ENCODE measurements at regions not wholly inside any gene's neighbourhood (a gene's known extent, or its start where the extent isn't known, plus 50 kb on each side); places are given as distances from the start of the nearest gene placed in this dataset.
A peak's percentile ranks its signal among the peaks of the same experiment; 100 is the strongest.

DNA sequence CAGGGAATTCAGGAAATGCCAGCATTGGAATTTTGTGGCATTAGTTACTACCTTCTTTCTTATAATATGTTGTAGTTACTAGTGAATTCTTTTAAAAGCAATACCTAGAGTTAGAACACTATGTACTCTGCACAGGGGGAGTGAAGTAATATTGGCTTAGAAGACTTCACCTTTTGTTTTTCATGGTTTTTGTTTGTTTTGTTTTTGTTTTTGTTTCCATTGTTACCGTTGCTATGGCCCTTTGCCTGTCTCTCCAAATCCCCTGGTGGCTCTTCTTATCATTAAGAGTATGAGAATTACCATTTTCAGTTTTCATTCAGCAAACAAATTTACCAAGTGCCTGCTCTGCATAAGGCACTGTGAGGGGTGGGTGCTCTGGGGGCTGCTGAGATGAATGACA lies 160.1 kb downstream of the HAUS1 start:
- TF ChIP-seq, protein P1, sequence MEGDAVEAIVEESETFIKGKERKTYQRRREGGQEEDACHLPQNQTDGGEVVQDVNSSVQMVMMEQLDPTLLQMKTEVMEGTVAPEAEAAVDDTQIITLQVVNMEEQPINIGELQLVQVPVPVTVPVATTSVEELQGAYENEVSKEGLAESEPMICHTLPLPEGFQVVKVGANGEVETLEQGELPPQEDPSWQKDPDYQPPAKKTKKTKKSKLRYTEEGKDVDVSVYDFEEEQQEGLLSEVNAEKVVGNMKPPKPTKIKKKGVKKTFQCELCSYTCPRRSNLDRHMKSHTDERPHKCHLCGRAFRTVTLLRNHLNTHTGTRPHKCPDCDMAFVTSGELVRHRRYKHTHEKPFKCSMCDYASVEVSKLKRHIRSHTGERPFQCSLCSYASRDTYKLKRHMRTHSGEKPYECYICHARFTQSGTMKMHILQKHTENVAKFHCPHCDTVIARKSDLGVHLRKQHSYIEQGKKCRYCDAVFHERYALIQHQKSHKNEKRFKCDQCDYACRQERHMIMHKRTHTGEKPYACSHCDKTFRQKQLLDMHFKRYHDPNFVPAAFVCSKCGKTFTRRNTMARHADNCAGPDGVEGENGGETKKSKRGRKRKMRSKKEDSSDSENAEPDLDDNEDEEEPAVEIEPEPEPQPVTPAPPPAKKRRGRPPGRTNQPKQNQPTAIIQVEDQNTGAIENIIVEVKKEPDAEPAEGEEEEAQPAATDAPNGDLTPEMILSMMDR (IDR thresholded peaks at IDR 0.05; ENCODE audit: insufficient read depth, low read length, severe bottlenecking) = peak; percentile 0
- DNase-seq (ENCODE audit: low read depth) (peak; percentile 37), FAIRE-seq (no peak)
- Histone ChIP-seq H3K36me3 (ENCODE audit: control insufficient read depth, insufficient read depth, low read length) (peaks cover 5% of the 10 kb centered on the region), H3K27me3 (ENCODE audit: control insufficient read depth, insufficient read depth, low read length) (no peaks in the 10 kb centered on the region), H3K4me3 (ENCODE audit: low read depth, low read length) (no peak overlapping the region)

DNA sequence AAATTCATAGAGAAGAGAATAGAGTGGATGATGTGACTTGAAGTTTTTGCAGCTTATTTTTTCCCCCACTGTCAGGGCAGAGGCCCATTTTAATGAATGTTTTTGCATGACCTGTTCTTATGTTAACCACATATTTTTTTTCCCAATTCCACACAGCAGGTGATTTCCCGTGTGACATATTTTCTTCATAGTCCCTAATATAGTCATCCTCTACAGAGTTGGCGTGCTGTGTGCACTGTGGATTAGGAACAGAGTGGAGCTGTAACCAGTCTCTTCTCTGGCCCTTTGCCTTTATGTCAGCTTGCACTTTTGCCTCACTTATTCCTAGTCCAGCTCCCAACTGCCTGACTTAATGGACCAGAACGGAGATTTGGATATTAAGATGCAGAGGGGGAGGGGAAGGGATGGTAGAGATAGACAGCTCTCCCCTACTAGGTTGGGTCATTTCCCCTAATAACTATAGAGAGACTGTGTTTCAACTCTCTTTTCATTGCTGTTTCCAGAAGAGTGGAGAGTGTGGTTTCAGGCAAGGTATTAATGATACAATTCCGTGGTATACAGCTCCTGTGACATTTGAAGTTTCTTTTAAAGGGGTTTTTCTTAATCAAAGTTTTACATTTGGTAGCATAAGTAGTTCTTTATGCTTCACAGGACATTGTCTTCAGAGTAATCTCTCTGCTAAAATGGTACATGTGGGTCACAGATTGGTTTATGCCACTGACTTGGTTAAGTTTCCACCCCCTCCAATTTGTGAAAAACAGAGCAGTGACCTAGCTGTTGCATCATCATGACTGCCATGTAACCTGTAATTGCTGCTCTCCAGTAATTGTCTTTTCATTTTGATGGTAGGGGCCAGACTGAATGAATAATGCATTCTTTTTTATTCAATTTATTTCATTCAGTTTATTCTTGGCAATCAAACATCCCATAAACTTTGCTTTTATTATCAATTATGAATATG lies 161.3 kb downstream of the HAUS1 start:
- no peak for DNase-seq (ENCODE audit: low read depth)
- FAIRE-seq = no peak
- Histone ChIP-seq H3K36me3 (ENCODE audit: control insufficient read depth, insufficient read depth, low read length) (peaks cover 5% of the 10 kb centered on the region), H3K4me3 (ENCODE audit: low read depth, low read length) (no peak overlapping the region), H3K27me3 (ENCODE audit: control insufficient read depth, insufficient read depth, low read length) (no peaks in the 10 kb centered on the region)
- TF ChIP-seq, protein P1 (IDR thresholded peaks at IDR 0.05; ENCODE audit: insufficient read depth, low read length, severe bottlenecking) = no peak

DNA sequence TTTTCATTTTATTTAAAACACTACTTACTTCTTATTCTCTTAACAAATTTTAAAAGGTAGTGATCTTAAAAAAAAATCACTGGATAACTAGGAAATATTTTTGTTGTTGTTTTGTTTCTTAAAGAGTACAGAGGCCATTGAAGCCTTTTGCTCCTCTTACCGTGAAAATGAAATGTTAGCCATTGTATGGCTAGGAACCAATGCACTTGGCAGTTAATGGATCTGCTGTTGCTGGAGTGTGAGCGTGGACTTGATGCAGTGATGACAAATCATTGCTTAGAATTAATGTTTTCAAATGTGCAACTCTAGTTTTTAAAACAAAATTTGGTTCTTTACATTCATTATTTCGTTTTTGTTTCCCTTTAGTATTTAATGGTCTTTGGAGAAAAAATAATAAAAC lies 162.3 kb downstream of the HAUS1 start:
- FAIRE-seq (no peak), DNase-seq (ENCODE audit: low read depth) (no peak)
- TF ChIP-seq, protein P1 (IDR thresholded peaks at IDR 0.05; ENCODE audit: insufficient read depth, low read length, severe bottlenecking) = no peak
- Histone ChIP-seq H3K4me3 (ENCODE audit: low read depth, low read length) (no peak overlapping the region), H3K27me3 (ENCODE audit: control insufficient read depth, insufficient read depth, low read length) (no peaks in the 10 kb centered on the region), H3K36me3 (ENCODE audit: control insufficient read depth, insufficient read depth, low read length) (peaks cover 5% of the 10 kb centered on the region)

DNA sequence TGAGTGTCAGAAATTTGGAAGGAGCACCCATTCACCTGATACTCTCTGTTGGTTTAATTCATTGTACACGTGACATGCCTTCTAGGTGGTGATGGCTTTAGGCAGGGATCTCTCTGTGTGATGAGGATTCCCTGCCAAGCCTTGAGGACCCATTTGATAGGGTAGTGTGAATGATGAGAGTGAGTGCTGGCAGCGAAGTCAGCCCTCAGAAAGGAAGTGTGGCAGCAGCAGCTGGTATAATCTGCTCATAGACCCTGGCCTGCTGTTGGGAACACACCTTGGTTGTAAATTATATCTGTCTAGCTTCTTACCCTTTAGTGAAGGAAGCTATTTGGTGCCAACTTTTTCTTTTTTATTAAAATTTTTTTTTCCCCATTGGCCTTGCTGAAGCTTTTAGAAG lies 164.5 kb downstream of the HAUS1 start:
- H3K4me3 ChIP-seq (ENCODE audit: low read depth, low read length) = no peak overlapping the region
- FAIRE-seq (no peak), DNase-seq (ENCODE audit: low read depth) (no peak)
- TF ChIP-seq, protein P1 (IDR thresholded peaks at IDR 0.05; ENCODE audit: insufficient read depth, low read length, severe bottlenecking) = no peak
- H3K36me3 ChIP-seq (ENCODE audit: control insufficient read depth, insufficient read depth, low read length) = peaks cover 5% of the 10 kb centered on the region
- no peaks in the 10 kb centered on the region for H3K27me3 ChIP-seq (ENCODE audit: control insufficient read depth, insufficient read depth, low read length)

DNA sequence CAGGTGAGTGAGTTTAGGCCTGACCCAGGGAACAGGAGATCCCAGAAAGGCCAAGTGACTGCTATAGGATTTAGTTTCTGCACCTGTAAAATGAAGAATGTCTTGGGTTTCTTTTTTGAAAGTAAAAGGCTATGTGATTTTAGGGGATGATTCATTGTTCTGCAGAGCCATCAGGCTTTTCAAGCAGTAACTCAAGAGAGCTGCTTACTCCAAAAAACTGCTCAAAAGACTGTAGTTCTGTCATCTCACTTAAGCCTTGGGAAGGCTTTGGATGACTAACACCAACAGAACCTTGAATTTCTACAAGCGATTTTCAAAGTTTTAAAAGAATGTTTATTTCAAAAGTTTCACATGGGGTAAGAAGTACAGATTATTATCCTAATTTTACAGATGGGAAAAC lies 165.1 kb downstream of the HAUS1 start:
- H3K4me3 ChIP-seq (ENCODE audit: low read depth, low read length) = no peak overlapping the region
- FAIRE-seq (no peak), DNase-seq (ENCODE audit: low read depth) (no peak)
- H3K36me3 ChIP-seq (ENCODE audit: control insufficient read depth, insufficient read depth, low read length) = peaks cover 4% of the 10 kb centered on the region
- no peaks in the 10 kb centered on the region for H3K27me3 ChIP-seq (ENCODE audit: control insufficient read depth, insufficient read depth, low read length)
- TF ChIP-seq, protein P1 (IDR thresholded peaks at IDR 0.05; ENCODE audit: insufficient read depth, low read length, severe bottlenecking) = no peak
